ENCODE measurements at regions not wholly inside any gene's neighbourhood (a gene's known extent, or its start where the extent isn't known, plus 50 kb on each side); places are given as distances from the start of the nearest gene placed in this dataset.

GRCh38 chr9:87381050-87381711 is 116.5 kb upstream of the DAPK1 start:
- Histone ChIP-seq H3K9me3 (ENCODE audit: low read depth) (no peaks in the 10 kb centered on the region), H3K27ac (no peak overlapping the region), H3K4me3 (no peak overlapping the region), H3K4me1 (ENCODE audit: low read depth) (no peaks in the 10 kb centered on the region), H3K27me3 (no peaks in the 10 kb centered on the region), H3K36me3 (no peaks in the 10 kb centered on the region)
- no peak for TF ChIP-seq CTCF (IDR thresholded peaks at IDR 0.05; ENCODE audit: low read depth, low read length)
- DNase-seq (ENCODE audit: low read depth in 1 of 2, low spot score in 1 of 2): peak in 1 of 2 donors; percentile 94

- Histone ChIP-seq H3K4me3 (no peak overlapping the region), H3K27me3 (no peaks in the 10 kb centered on the region), H3K36me3 (no peaks in the 10 kb centered on the region), H3K27ac (no peak overlapping the region), H3K9me3 (ENCODE audit: low read depth) (no peaks in the 10 kb centered on the region), H3K4me1 (ENCODE audit: low read depth) (no peaks in the 10 kb centered on the region)
- DNase-seq (ENCODE audit: low read depth in 1 of 2, low spot score in 1 of 2): peak in 1 of 2 donors; percentile 11
- TF ChIP-seq CTCF (IDR thresholded peaks at IDR 0.05; ENCODE audit: low read depth, low read length): no peak
Measured at GRCh38 chr9:87381746-87382145, 115.9 kb upstream of the DAPK1 start.

- no peaks in the 10 kb centered on the region for H3K9me3 ChIP-seq (ENCODE audit: low read depth)
Measured at GRCh38 chr9:87382900-87383299, 114.8 kb upstream of the DAPK1 start.

DNA sequence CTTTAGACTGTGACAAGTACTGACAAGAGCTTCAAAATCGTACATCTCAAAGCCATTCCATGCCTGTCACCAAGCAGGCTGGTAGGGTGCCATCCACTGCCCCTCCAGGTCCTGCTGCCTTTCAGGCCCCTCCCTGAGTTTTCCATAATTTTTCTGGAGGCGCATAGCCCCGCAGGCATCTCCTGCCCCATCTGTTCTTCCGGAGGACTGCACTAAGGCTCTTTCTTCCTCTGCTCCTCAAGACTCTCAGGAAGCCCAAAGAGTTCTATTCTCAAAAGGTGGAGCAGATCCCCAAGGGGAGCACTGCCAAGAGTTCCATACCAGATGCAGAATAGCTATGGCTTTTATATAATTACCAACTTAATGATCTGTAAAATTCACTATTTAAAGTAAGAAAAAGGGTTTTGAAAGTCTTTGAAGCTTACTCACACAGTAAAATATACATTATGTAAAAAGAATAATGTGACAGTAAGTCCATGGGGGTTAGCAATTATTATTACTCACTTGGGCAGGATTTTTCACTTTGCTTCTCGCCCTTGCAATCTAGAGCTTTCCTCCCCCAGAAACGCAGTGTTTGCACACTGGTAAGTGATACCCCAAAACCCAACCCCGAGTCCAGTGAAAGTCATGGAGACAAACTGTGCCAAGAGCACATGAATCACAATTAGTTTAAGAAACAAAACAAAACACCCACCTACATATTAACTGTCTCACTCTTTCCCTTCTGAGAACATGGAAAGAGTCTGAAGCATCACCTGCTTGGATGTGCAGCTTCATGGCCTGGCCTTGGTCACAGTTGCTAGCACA is 114.1 kb upstream of the DAPK1 start:
- no peak for TF ChIP-seq CTCF (IDR thresholded peaks at IDR 0.05; ENCODE audit: low read depth, low read length)
- H3K36me3 ChIP-seq: no peaks in the 10 kb centered on the region
- H3K9me3 ChIP-seq (ENCODE audit: low read depth): no peaks in the 10 kb centered on the region
- H3K4me1 ChIP-seq (ENCODE audit: low read depth): no peaks in the 10 kb centered on the region
- no peaks in the 10 kb centered on the region for H3K27me3 ChIP-seq
- no peak overlapping the region for H3K4me3 ChIP-seq
- DNase-seq (ENCODE audit: low read depth in 1 of 2, low spot score in 1 of 2): no peak
- H3K27ac ChIP-seq: no peak overlapping the region

More at GRCh38 chr9:87382900-87383299, 114.8 kb upstream of the DAPK1 start:
- no peak for TF ChIP-seq CTCF (IDR thresholded peaks at IDR 0.05; ENCODE audit: low read depth, low read length)
- no peaks in the 10 kb centered on the region for H3K4me1 ChIP-seq (ENCODE audit: low read depth)
- H3K27me3 ChIP-seq: no peaks in the 10 kb centered on the region
- H3K4me3 ChIP-seq: no peak overlapping the region
- no peaks in the 10 kb centered on the region for H3K36me3 ChIP-seq
- peak in 1 of 2 donors; percentile 88 for DNase-seq (ENCODE audit: low read depth in 1 of 2, low spot score in 1 of 2)
- H3K27ac ChIP-seq: no peak overlapping the region

- Histone ChIP-seq H3K36me3 (no peaks in the 10 kb centered on the region), H3K27ac (no peak overlapping the region), H3K4me3 (no peak overlapping the region), H3K4me1 (ENCODE audit: low read depth) (no peaks in the 10 kb centered on the region), H3K9me3 (ENCODE audit: low read depth) (no peaks in the 10 kb centered on the region), H3K27me3 (no peaks in the 10 kb centered on the region)
- DNase-seq (ENCODE audit: low read depth in 1 of 2, low spot score in 1 of 2): no peak
- TF ChIP-seq CTCF (IDR thresholded peaks at IDR 0.05; ENCODE audit: low read depth, low read length): no peak
Measured at GRCh38 chr9:87386490-87387025, 111.1 kb upstream of the DAPK1 start.

Measured in cardiac muscle cell (in vitro differentiated cells and primary cell).